Left lung (tissue), 4 donors: ENCODE measurements at regions not wholly inside any gene's neighbourhood (a gene's known extent, or its start where the extent isn't known, plus 50 kb on each side); places are given as distances from the start of the nearest gene placed in this dataset.
"Not testable (repeated sequence)": the region's sequence is repeated elsewhere in the genome, so short reads cannot be mapped to it uniquely, and the experiment has no call there.

Experiments used
- ATAC-seq: fragments of 200-7000 bp; cut with Tn5 transposase; one replicate; pipeline ENCODE4 v1.9.1; 2020; ENCODE audit warnings: moderate library complexity
- DNase-seq, 4 donors: peaks; one replicate each; pipeline ENCODE4 v3.0.0-alpha.2; 2013 to 2020
- H3K27ac ChIP-seq, 2 donors: fragments of 200-600 bp; sonication (generic) in 1 of 2; one replicate each; pipeline versions ENCODE4 v1.5.0 to v1.8.0; 2020 to 2021
- H3K27me3 ChIP-seq, 2 donors: fragments of 200-600 bp; sonication (generic) in 1 of 2; one replicate each; pipeline versions ENCODE4 v1.5.0 to v1.8.0; 2020 to 2021
- H3K36me3 ChIP-seq, 2 donors: fragments of 200-600 bp; sonication (generic) in 1 of 2; one replicate each; pipeline versions ENCODE4 v1.5.0 to v1.8.0; 2020 to 2021
- H3K4me1 ChIP-seq, 2 donors: fragments of 200-600 bp; one replicate each; pipeline ENCODE4 v1.8.0; 2021
- H3K4me3 ChIP-seq, 2 donors: fragments of 200-600 bp; sonication (generic) in 1 of 2; one replicate each; pipeline versions ENCODE4 v1.5.0 to v1.8.0; 2020 to 2021; ENCODE audit warnings: mild to moderate bottlenecking in 1 of 2
- H3K9me3 ChIP-seq, 2 donors: fragments of 200-600 bp; sonication (generic) in 1 of 2; one replicate each; pipeline versions ENCODE4 v1.5.0 to v1.8.0; 2020 to 2021
- CTCF ChIP-seq, 2 donors: fragments of 200-600 bp; sonication (generic) in 1 of 2; IDR thresholded peaks; one replicate each; pipeline versions ENCODE4 v1.5.0 to v1.8.0; 2021; ENCODE audit warnings: antibody characterized with exemption in 2 of 2
- intact Hi-C, 2 donors: fragments of 100-400 bp; cut with DNase I; formaldehyde crosslinking; loops; one replicate each; pipeline versions ENCODE4 v1.11.2 to v1.14.2; 2022
- donor health status: DM: no; HTN: yes; CAD: no.
- donor health status: DM: no; HTN: no; CAD: no.

- H3K27ac ChIP-seq = no peak overlapping the region
- H3K4me1 ChIP-seq = peaks cover 0 to 2% of the 10 kb centered on the region in 2 donors
- peaks cover 0 to 18% of the 10 kb centered on the region in 2 donors for H3K27me3 ChIP-seq
- H3K9me3 ChIP-seq = no peaks in the 10 kb centered on the region
- H3K4me3 ChIP-seq = no peak overlapping the region
- no peaks in the 10 kb centered on the region for H3K36me3 ChIP-seq
- intact Hi-C loops = no loop called here
- DNase-seq = peak in 1 of 4 donors; percentile 72
- no peak for TF ChIP-seq CTCF (IDR thresholded peaks at IDR 0.05)
- no peak for ATAC-seq
These were observed 185.0 kb upstream of the ZNF469 start for GRCh38 chr16:88197481-88198456.

GRCh38 chr16:88198457-88199295, 184.1 kb upstream of the ZNF469 start:
- H3K9me3 ChIP-seq, H3K27ac ChIP-seq, ATAC-seq, H3K4me3 ChIP-seq, H3K36me3 ChIP-seq, DNase-seq, intact Hi-C loops, H3K4me1 ChIP-seq: not testable (repeated sequence)
- peaks cover 0 to 18% of the 10 kb centered on the region in 2 donors for H3K27me3 ChIP-seq

GRCh38 chr16:88199296-88200153, 183.2 kb upstream of the ZNF469 start:
- DNase-seq, H3K4me1 ChIP-seq, intact Hi-C loops, H3K36me3 ChIP-seq, H3K4me3 ChIP-seq, ATAC-seq, H3K9me3 ChIP-seq, H3K27ac ChIP-seq: not testable (repeated sequence)
- H3K27me3 ChIP-seq = peaks cover 0 to 18% of the 10 kb centered on the region in 2 donors

GRCh38 chr16:88200154-88200895, 182.4 kb upstream of the ZNF469 start:
- ATAC-seq (peak; percentile 32), DNase-seq (peak in 2 of 4 donors; percentile 17 to 24)
- H3K4me3 ChIP-seq, H3K27ac ChIP-seq, H3K36me3 ChIP-seq, intact Hi-C loops, H3K4me1 ChIP-seq, H3K9me3 ChIP-seq: not testable (repeated sequence)
- H3K27me3 ChIP-seq = peaks cover 0 to 11% of the 10 kb centered on the region in 2 donors

- Histone ChIP-seq H3K27me3 (peaks cover 0 to 10% of the 10 kb centered on the region in 2 donors), H3K9me3 (no peaks in the 10 kb centered on the region), H3K4me1 (no peaks in the 10 kb centered on the region), H3K4me3 (no peak overlapping the region), H3K36me3 (no peaks in the 10 kb centered on the region), H3K27ac (no peak overlapping the region)
- peak in 1 of 4 donors; percentile 75 for DNase-seq
- no peak for ATAC-seq
- intact Hi-C loops = no loop called here
- TF ChIP-seq CTCF (IDR thresholded peaks at IDR 0.05) = no peak
These were observed 181.9 kb upstream of the ZNF469 start for GRCh38 chr16:88200896-88201185.

GRCh38 chr16:88201611-88202010, 181.1 kb upstream of the ZNF469 start:
- H3K4me3 ChIP-seq, ATAC-seq, H3K9me3 ChIP-seq, DNase-seq, H3K27me3 ChIP-seq, intact Hi-C loops, H3K36me3 ChIP-seq, H3K4me1 ChIP-seq, H3K27ac ChIP-seq: not testable (repeated sequence)
